ENCODE measurements at regions not wholly inside any gene's neighbourhood (a gene's known extent, or its start where the extent isn't known, plus 50 kb on each side); places are given as distances from the start of the nearest gene placed in this dataset.
A peak's percentile ranks its signal among the peaks of the same experiment; 100 is the strongest.

DNA sequence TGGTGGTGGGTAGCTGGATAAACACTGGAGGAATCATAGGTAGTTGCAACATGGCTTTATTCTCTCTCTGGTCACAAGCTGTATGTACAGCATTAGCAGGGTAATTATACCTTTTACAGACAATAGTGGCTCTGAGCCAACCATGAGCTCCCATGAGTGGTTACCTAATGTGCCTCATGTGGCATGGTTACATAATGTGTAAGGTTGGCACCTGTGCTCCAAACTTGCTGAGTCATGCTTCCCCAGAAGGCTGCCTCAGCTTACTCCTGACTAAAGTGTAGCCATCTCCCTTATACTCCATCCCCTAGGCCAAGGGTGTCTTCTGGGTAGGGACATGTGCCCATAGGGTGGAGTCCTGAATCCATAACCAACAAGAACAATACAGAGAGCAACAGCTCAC is 345.3 kb upstream of the SEMA3C start:
- Histone ChIP-seq H4K5ac (ENCODE audit: insufficient read length, low read depth, low read length) (no peak overlapping the region), H3K9me3 (ENCODE audit: insufficient read depth in 2 of 2, low read depth in 1 of 2, low read length in 1 of 2) (peaks cover 6 to 14% of the 10 kb centered on the region in 2 experiments; a peak in 2 of 4 replicates), H3K27ac (ENCODE audit: low read depth, low read length) (no peak overlapping the region), H2BK12ac (ENCODE audit: low read depth, low read length) (no peak overlapping the region), H3K4ac (replicated peaks; ENCODE audit: insufficient read length, low read depth, low read length) (no peak overlapping the region), H3K14ac (ENCODE audit: insufficient read length) (no peak overlapping the region), H2BK5ac (ENCODE audit: low read depth, low read length) (no peak overlapping the region), H3K79me2 (ENCODE audit: control insufficient read depth in 1 of 2, insufficient read depth in 2 of 2, low read length in 2 of 2) (no peaks in the 10 kb centered on the region), H3K4me3 (ENCODE audit: extremely low read depth in 1 of 4, insufficient read depth in 2 of 4, low read depth in 3 of 4, low read length in 4 of 4) (no peak overlapping the region), H3K4me1 (replicated peaks in 1 of 4; ENCODE audit: control insufficient read depth in 3 of 4, insufficient read depth in 4 of 4, low read length in 3 of 4) (no peaks in the 10 kb centered on the region), H4K91ac (replicated peaks; ENCODE audit: insufficient read length, low read length) (no peak overlapping the region), H3K9ac (replicated peaks in 1 of 4; ENCODE audit: extremely low read depth in 1 of 4, low read depth in 3 of 4, low read length in 3 of 4) (no peak overlapping the region), H2BK120ac (replicated peaks; ENCODE audit: low read depth, low read length) (no peak overlapping the region), H2AFZ (ENCODE audit: low read length) (no peak overlapping the region), H4K8ac (ENCODE audit: extremely low read depth, insufficient read depth, low read length) (no peak overlapping the region), H3K79me1 (ENCODE audit: low read depth, low read length) (no peaks in the 10 kb centered on the region), H3K36me3 (ENCODE audit: control insufficient read depth in 2 of 4, insufficient read depth in 4 of 4, low read length in 3 of 4) (no peaks in the 10 kb centered on the region), H2BK15ac (ENCODE audit: low read length) (no peak overlapping the region), H3K23me2 (ENCODE audit: low read depth, low read length) (no peaks in the 10 kb centered on the region), H2AK5ac (ENCODE audit: low read depth, low read length) (no peak overlapping the region), H3K23ac (ENCODE audit: insufficient read length) (no peak overlapping the region), H3K4me2 (ENCODE audit: insufficient read depth in 1 of 2, low read depth in 2 of 2, low read length in 2 of 2) (no peak overlapping the region), H4K20me1 (replicated peaks in 1 of 2; ENCODE audit: control insufficient read depth in 1 of 2, insufficient read depth in 2 of 2, low read length in 2 of 2) (no peaks in the 10 kb centered on the region), H3K27me3 (replicated peaks in 1 of 4; ENCODE audit: control insufficient read depth in 3 of 4, extremely low read depth in 1 of 4, insufficient read depth in 3 of 4, low read length in 3 of 4) (no peaks in the 10 kb centered on the region), H2BK20ac (ENCODE audit: low read length) (no peak overlapping the region), H3K56ac (replicated peaks; ENCODE audit: insufficient read length, low read depth, low read length) (no peak overlapping the region), H3K18ac (ENCODE audit: extremely low read depth, low read length) (no peak overlapping the region)
- CTCF ChIA-PET (ENCODE audit: partially characterized antibody), result no interaction called here
- DNase-seq (ENCODE audit: low read depth in 1 of 2, low spot score in 2 of 2), result no peak
- no peak for FAIRE-seq
- POLR2A ChIA-PET (ENCODE audit: partially characterized antibody), result interaction anchor here (0.6 kb wide), 1 partner anchor 58 kb away, joined by 3 read pairs; no protein-coding TSS in a partner anchor
- no peak for TF ChIP-seq KDM1A (IDR thresholded peaks at IDR 0.05; ENCODE audit: borderline replicate concordance, low read length)
- TF ChIP-seq BACH1 (IDR thresholded peaks at IDR 0.05; ENCODE audit: low read length), result peak; percentile 53; the same call in 1 of the 2 replicates
